Thyroid gland (tissue), 4 donors: ENCODE measurements at regions not wholly inside any gene's neighbourhood (a gene's known extent, or its start where the extent isn't known, plus 50 kb on each side); places are given as distances from the start of the nearest gene placed in this dataset.

ENCODE experiments used
- DNase-seq, 2 donors: peaks; one replicate each; pipeline ENCODE4 v3.0.0-alpha.2; 2019
- H3K27ac ChIP-seq, 3 donors: fragments of 200-600 bp; sonication (generic); 1 replicate in 2 of 3; 2 replicates in 1 of 3; pipeline ENCODE4 v1.5.1; 2016 to 2019; ENCODE audit warnings: mild to moderate bottlenecking in 1 of 3, moderate library complexity in 1 of 3
- H3K27me3 ChIP-seq: fragments of 200-600 bp; sonication (generic); one replicate; pipeline ENCODE4 v1.5.1; 2019
- H3K36me3 ChIP-seq, 2 donors: fragments of 200-600 bp; sonication (generic); one replicate each; pipeline ENCODE4 v1.5.1; 2016 to 2019
- H3K4me1 ChIP-seq, 2 donors: fragments of 200-600 bp; sonication (generic); one replicate each; pipeline ENCODE4 v1.5.1; 2017 to 2019
- H3K4me3 ChIP-seq, 3 donors: fragments of 200-600 bp; sonication (generic); replicated peaks in 1 of 3; 1 replicate in 2 of 3; 2 replicates in 1 of 3; pipeline ENCODE4 v1.5.1; 2016; ENCODE audit warnings: mild to moderate bottlenecking in 1 of 3
- H3K9me3 ChIP-seq: fragments of 200-600 bp; sonication (generic); one replicate; pipeline ENCODE4 v1.5.1; 2017
- POLR2A ChIP-seq, 2 donors: fragments of 450-650 bp; IDR thresholded peaks; one replicate each; pipeline ENCODE4 v1.6.1; 2017; ENCODE audit warnings: antibody characterized with exemption in 2 of 2, mild to moderate bottlenecking in 2 of 2, moderate library complexity in 1 of 2
- WGBS, 2 donors: methylation state at CpG; one replicate each; pipeline ENCODE4 v1.1.5; 2017; 5-methylcytosine and 5-hydroxymethylcytosine counted together
- intact Hi-C: fragments of 100-400 bp; cut with DNase I; formaldehyde crosslinking; loops from one replicate; pipeline ENCODE4 v1.15.1; 2023
- TF ChIP-seq, protein P1 (sequence below), 6 experiments: fragments of 200-600 bp in 3 of 6; fragments of 450-650 bp in 3 of 6; sonication (generic) in 3 of 6; IDR thresholded peaks; one replicate each; pipeline ENCODE4 v1.5.1; 2016 to 2019; ENCODE audit warnings: antibody characterized with exemption in 6 of 6, mild to moderate bottlenecking in 2 of 6, inconsistent platforms in 1 of 6, moderate library complexity in 1 of 6

DNA sequence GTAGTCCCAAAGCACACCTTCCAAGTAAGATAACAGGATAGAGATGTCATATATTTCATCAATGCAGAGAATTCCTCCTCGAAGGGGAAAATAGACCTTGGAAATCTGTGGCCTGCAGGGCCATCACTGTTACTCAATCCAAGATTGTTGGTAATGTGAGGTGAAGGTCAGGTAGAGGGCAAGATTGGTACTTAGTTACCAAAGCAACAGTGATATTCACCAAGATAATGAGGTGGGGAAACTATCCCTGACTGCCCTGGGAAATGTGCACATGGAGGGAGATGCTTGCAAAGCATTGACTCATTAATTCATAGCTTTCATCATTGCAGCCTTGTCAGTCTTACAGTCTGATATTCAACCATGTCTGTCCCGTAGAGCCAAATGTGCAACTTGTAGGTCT is 234.1 kb upstream of the MON1B start:
- H3K4me1 ChIP-seq: no peaks in the 10 kb centered on the region
- H3K36me3 ChIP-seq: no peaks in the 10 kb centered on the region
- H3K27me3 ChIP-seq: no peaks in the 10 kb centered on the region
- 64 to 88% methylated on average over 2 of the region's 2 CpGs for WGBS, 2 donors
- no peak overlapping the region for H3K4me3 ChIP-seq
- no peak for DNase-seq
- H3K9me3 ChIP-seq: no peaks in the 10 kb centered on the region
- TF ChIP-seq POLR2A (IDR thresholded peaks at IDR 0.05): no peak
- TF ChIP-seq, protein P1, sequence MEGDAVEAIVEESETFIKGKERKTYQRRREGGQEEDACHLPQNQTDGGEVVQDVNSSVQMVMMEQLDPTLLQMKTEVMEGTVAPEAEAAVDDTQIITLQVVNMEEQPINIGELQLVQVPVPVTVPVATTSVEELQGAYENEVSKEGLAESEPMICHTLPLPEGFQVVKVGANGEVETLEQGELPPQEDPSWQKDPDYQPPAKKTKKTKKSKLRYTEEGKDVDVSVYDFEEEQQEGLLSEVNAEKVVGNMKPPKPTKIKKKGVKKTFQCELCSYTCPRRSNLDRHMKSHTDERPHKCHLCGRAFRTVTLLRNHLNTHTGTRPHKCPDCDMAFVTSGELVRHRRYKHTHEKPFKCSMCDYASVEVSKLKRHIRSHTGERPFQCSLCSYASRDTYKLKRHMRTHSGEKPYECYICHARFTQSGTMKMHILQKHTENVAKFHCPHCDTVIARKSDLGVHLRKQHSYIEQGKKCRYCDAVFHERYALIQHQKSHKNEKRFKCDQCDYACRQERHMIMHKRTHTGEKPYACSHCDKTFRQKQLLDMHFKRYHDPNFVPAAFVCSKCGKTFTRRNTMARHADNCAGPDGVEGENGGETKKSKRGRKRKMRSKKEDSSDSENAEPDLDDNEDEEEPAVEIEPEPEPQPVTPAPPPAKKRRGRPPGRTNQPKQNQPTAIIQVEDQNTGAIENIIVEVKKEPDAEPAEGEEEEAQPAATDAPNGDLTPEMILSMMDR (IDR thresholded peaks at IDR 0.05): no peak
- H3K27ac ChIP-seq: no peak overlapping the region
- intact Hi-C loops: no loop called here

DNA sequence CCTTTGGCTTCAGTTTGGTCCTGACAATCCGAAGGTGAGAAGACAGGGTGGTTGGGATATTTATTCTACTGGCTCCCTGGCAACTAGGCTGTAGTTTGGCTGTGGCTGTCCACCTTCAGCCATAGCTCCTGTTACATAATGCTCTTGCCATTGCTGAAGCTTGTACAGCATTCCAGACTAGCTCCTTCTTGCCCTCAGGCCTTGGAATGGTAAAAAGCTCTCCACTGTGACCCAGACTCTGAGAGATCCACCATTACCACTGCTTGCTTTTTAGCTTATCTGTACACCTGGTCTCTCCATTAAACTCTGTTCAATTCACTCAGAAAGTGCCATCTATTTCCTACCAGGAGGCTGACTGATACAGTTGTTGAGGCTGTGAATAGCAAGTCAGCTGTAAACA is 231.8 kb upstream of the MON1B start:
- Histone ChIP-seq H3K36me3 (no peaks in the 10 kb centered on the region), H3K4me1 (no peaks in the 10 kb centered on the region), H3K27me3 (no peaks in the 10 kb centered on the region), H3K9me3 (no peaks in the 10 kb centered on the region), H3K4me3 (no peak overlapping the region), H3K27ac (no peak overlapping the region)
- intact Hi-C loops: no loop called here
- no peak for TF ChIP-seq POLR2A (IDR thresholded peaks at IDR 0.05)
- TF ChIP-seq, protein P1 (IDR thresholded peaks at IDR 0.05): no peak
- no peak for DNase-seq
- WGBS, 2 donors: 75 to 89% methylated on average over 1 of the region's 1 CpG

DNA sequence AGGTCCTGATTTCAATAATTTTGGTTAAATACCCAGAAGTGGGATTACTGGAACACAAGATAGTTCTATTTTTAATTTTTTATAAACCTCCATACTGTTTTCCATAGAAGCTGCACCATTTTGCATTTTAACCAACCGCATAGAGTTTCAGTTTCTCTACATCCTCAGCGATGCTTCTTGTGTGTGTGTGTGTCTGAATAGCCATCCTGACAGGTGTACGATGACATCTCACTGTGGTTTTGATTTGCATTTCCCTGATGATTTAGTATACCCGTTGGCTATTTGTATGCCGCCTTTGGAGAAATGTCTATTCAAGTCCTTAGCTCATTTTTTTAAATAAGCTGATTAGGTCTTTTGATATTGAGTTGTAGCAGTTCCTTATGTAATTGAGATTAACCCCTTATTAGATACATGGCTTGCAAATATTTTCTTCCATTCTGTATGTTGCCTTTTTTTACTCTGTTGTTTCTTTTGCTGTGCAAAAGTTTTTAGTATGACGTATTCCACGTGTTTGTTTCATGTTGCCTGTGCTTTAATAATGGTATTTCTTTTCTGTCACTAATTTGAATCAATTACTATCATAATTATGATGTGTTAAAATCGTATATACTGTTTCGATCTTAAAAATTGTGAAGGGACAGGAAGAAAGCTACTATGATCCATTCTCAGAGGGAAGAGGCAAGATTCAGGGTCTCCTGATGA is 227.2 kb upstream of the MON1B start:
- WGBS, 2 donors: 88 to 91% methylated on average over 9 of the region's 9 CpGs
- H3K9me3 ChIP-seq: no peaks in the 10 kb centered on the region
- no peaks in the 10 kb centered on the region for H3K4me1 ChIP-seq
- H3K27me3 ChIP-seq: no peaks in the 10 kb centered on the region
- no peak overlapping the region for H3K4me3 ChIP-seq
- DNase-seq: no peak
- H3K27ac ChIP-seq: no peak overlapping the region
- intact Hi-C loops: no loop called here
- no peaks in the 10 kb centered on the region for H3K36me3 ChIP-seq
- no peak for TF ChIP-seq POLR2A (IDR thresholded peaks at IDR 0.05)
- TF ChIP-seq, protein P1 (IDR thresholded peaks at IDR 0.05): no peak

DNA sequence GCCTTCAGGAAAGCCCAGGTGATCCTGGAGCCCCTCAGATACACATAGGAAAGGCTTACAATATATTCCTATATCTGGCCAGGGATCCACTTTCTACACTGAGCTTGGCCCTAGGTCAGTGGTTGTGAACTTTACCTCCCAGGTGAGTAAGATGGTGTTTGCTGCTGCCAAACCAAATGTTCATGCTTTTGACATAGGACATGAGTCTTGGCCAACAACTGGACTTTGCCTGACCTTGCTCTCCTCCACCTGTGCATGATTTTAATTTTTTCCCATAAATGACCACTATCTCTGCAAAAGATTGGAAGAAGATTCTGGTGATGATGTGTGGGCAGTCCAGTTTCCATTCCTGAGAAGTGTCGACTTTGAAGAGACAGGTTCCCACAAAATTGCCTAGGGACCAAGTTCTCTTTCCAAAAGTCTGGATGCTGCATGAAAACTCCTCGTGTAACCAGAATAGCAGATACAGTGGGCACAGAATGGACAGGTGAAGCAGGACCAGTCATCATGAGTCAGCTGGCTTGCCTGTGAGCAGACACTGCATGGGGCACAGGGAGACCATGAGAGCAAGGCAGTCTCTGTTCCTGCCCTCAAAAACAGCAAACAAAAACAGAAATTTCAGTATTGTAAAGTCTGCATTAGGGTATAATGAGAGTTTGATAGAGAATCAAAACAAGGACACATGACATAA is 226.4 kb upstream of the MON1B start:
- 88 to 92% methylated on average over 2 of the region's 2 CpGs for WGBS, 2 donors
- no peak for DNase-seq
- H3K36me3 ChIP-seq: no peaks in the 10 kb centered on the region
- no peak overlapping the region for H3K27ac ChIP-seq
- no peak overlapping the region for H3K4me3 ChIP-seq
- TF ChIP-seq, protein P1 (IDR thresholded peaks at IDR 0.05): no peak
- TF ChIP-seq POLR2A (IDR thresholded peaks at IDR 0.05): no peak
- H3K9me3 ChIP-seq: no peaks in the 10 kb centered on the region
- intact Hi-C loops: no loop called here
- no peaks in the 10 kb centered on the region for H3K4me1 ChIP-seq
- no peaks in the 10 kb centered on the region for H3K27me3 ChIP-seq

DNA sequence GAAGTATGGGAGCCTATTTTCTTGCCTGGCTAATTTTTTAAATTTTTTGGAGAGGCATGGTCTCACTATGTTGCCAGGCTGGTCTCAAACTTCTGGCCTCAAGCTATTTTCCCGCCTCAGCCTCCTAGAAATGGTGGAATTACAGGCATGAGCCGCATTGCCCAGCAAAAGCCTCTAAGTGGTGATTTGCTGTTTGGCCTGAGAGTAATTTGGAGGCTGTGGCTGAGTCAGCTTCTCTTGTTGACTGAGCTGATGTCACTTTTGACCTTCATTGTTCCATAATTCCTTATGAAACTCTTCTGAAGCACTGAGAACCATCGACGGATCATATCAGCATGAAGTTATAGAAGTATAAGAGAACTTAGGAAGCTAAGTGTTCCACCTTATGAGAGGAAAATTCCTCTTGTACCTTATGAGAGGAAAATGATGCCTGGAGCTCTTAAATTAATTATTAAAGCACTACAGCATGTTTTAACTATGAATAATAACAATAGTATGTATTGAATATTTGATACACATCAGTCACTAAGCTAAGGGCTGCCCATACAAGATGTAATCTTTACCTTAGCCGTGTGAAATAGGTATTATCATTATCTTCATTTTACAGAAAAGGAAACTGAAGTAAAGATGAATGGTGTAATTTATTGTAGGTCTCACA is 220.8 kb upstream of the MON1B start:
- Histone ChIP-seq H3K36me3 (no peaks in the 10 kb centered on the region), H3K4me3 (no peak overlapping the region), H3K27ac (no peak overlapping the region), H3K27me3 (no peaks in the 10 kb centered on the region), H3K9me3 (no peaks in the 10 kb centered on the region), H3K4me1 (no peaks in the 10 kb centered on the region)
- no peak for DNase-seq
- WGBS, 2 donors: 89 to 92% methylated on average over 5 of the region's 5 CpGs
- TF ChIP-seq, protein P1 (IDR thresholded peaks at IDR 0.05): no peak
- TF ChIP-seq POLR2A (IDR thresholded peaks at IDR 0.05): no peak
- intact Hi-C loops: no loop called here
